ENCODE measurements at regions not wholly inside any gene's neighbourhood (a gene's known extent, or its start where the extent isn't known, plus 50 kb on each side); places are given as distances from the start of the nearest gene placed in this dataset.
A peak's percentile ranks its signal among the peaks of the same experiment; 100 is the strongest.
"Not testable (repeated sequence)": the region's sequence is repeated elsewhere in the genome, so short reads cannot be mapped to it uniquely, and the experiment has no call there.

GRCh38 chr21:18548249-18548648 lies 144.7 kb upstream of the TMPRSS15 start:
- no peak for DNase-seq (ENCODE audit: low read depth, low spot score)
- no peak overlapping the region for H3K4me3 ChIP-seq (ENCODE audit: low read length)

- H3K4me3 ChIP-seq (ENCODE audit: low read length): no peak overlapping the region
- DNase-seq (ENCODE audit: low read depth, low spot score): no peak
These were observed 145.8 kb upstream of the TMPRSS15 start for GRCh38 chr21:18549214-18549905.

GRCh38 chr21:18550361-18550760 lies 146.8 kb upstream of the TMPRSS15 start:
- no peak for DNase-seq (ENCODE audit: low read depth, low spot score)
- H3K4me3 ChIP-seq (ENCODE audit: low read length): no peak overlapping the region

- no peak overlapping the region for H3K4me3 ChIP-seq (ENCODE audit: low read length)
- DNase-seq (ENCODE audit: low read depth, low spot score): no peak
These were observed 150.2 kb upstream of the TMPRSS15 start for GRCh38 chr21:18553786-18554185.

- DNase-seq (ENCODE audit: low read depth, low spot score); H3K4me3 ChIP-seq (ENCODE audit: low read length): not testable (repeated sequence)
These were observed 164.2 kb upstream of the TMPRSS15 start for GRCh38 chr21:18567770-18568169.

GRCh38 chr21:18588001-18588662 lies 184.5 kb upstream of the TMPRSS15 start:
- DNase-seq (ENCODE audit: low read depth, low spot score): no peak
- H3K4me3 ChIP-seq (ENCODE audit: low read length): no peak overlapping the region

- no peak for DNase-seq (ENCODE audit: low read depth, low spot score)
These were observed 197.6 kb upstream of the TMPRSS15 start for GRCh38 chr21:18601146-18601545.

GRCh38 chr21:18602711-18603110 lies 199.1 kb upstream of the TMPRSS15 start:
- DNase-seq (ENCODE audit: low read depth, low spot score): no peak

More at GRCh38 chr21:18601146-18601545, 197.6 kb upstream of the TMPRSS15 start:
- no peak overlapping the region for H3K4me3 ChIP-seq (ENCODE audit: low read length)

GRCh38 chr21:18603261-18603660 lies 199.7 kb upstream of the TMPRSS15 start:
- no peak overlapping the region for H3K4me3 ChIP-seq (ENCODE audit: low read length)
- DNase-seq (ENCODE audit: low read depth, low spot score): no peak

More at GRCh38 chr21:18602711-18603110, 199.1 kb upstream of the TMPRSS15 start:
- no peak overlapping the region for H3K4me3 ChIP-seq (ENCODE audit: low read length)

GRCh38 chr21:18603980-18604379 lies 200.4 kb upstream of the TMPRSS15 start:
- no peak overlapping the region for H3K4me3 ChIP-seq (ENCODE audit: low read length)
- no peak for DNase-seq (ENCODE audit: low read depth, low spot score)

GRCh38 chr21:18608226-18608625 lies 204.6 kb upstream of the TMPRSS15 start:
- no peak for DNase-seq (ENCODE audit: low read depth, low spot score)

GRCh38 chr21:18614303-18614702 lies 210.7 kb upstream of the TMPRSS15 start:
- H3K4me3 ChIP-seq (ENCODE audit: low read length): no peak overlapping the region
- DNase-seq (ENCODE audit: low read depth, low spot score): no peak

More at GRCh38 chr21:18608226-18608625, 204.6 kb upstream of the TMPRSS15 start:
- H3K4me3 ChIP-seq (ENCODE audit: low read length): no peak overlapping the region

GRCh38 chr21:18617291-18617690 lies 213.7 kb upstream of the TMPRSS15 start:
- H3K4me3 ChIP-seq (ENCODE audit: low read length): no peak overlapping the region
- DNase-seq (ENCODE audit: low read depth, low spot score): no peak

GRCh38 chr21:18620436-18620835 lies 216.9 kb upstream of the TMPRSS15 start:
- no peak for DNase-seq (ENCODE audit: low read depth, low spot score)
- H3K4me3 ChIP-seq (ENCODE audit: low read length): no peak overlapping the region

- H3K4me3 ChIP-seq (ENCODE audit: low read length): no peak overlapping the region
- DNase-seq (ENCODE audit: low read depth, low spot score): no peak
These were observed 218.8 kb upstream of the TMPRSS15 start for GRCh38 chr21:18622383-18622782.

GRCh38 chr21:18630446-18630845 lies 226.9 kb upstream of the TMPRSS15 start:
- no peak overlapping the region for H3K4me3 ChIP-seq (ENCODE audit: low read length)
- no peak for DNase-seq (ENCODE audit: low read depth, low spot score)

GRCh38 chr21:18636897-18637296 lies 233.3 kb upstream of the TMPRSS15 start:
- DNase-seq (ENCODE audit: low read depth, low spot score): no peak
- H3K4me3 ChIP-seq (ENCODE audit: low read length): no peak overlapping the region

- DNase-seq (ENCODE audit: low read depth, low spot score): peak; percentile 5
- no peak overlapping the region for H3K4me3 ChIP-seq (ENCODE audit: low read length)
These were observed 242.5 kb upstream of the TMPRSS15 start for GRCh38 chr21:18646116-18646515.

- no peak overlapping the region for H3K4me3 ChIP-seq (ENCODE audit: low read length)
- no peak for DNase-seq (ENCODE audit: low read depth, low spot score)
These were observed 252.3 kb upstream of the TMPRSS15 start for GRCh38 chr21:18655931-18656330.

- H3K4me3 ChIP-seq (ENCODE audit: low read length): no peak overlapping the region
- no peak for DNase-seq (ENCODE audit: low read depth, low spot score)
These were observed 258.3 kb upstream of the TMPRSS15 start for GRCh38 chr21:18661842-18662241.

GRCh38 chr21:18663663-18664062 lies 260.1 kb upstream of the TMPRSS15 start:
- no peak overlapping the region for H3K4me3 ChIP-seq (ENCODE audit: low read length)
- no peak for DNase-seq (ENCODE audit: low read depth, low spot score)

All from Jurkat, Clone E6-1 (cell line).